SK-N-SH (cell line): ENCODE measurements at regions not wholly inside any gene's neighbourhood (a gene's known extent, or its start where the extent isn't known, plus 50 kb on each side); places are given as distances from the start of the nearest gene placed in this dataset.

ENCODE experiments used
- CTCF ChIA-PET: fragments of 300-600, 350-600 bp; formaldehyde crosslinking; extraction: SDS; loops from one replicate; lab custom pipeline; 2021; lab: Yijun Ruan, JAX
- POLR2A ChIA-PET: fragments of 350-600 bp; sonication (Branson Sonifier 250); formaldehyde crosslinking; extraction: SDS; loops from one replicate; lab custom pipeline; 2020; ENCODE audit warnings: antibody characterized with exemption, inconsistent platforms; lab: Yijun Ruan, JAX
- DNase-seq: peaks from one replicate; pipeline ENCODE4 v3.0.0; 2012
- H2AFZ ChIP-seq: fragments of 200-600 bp; sonication (generic); 2 replicates; pipeline ENCODE4 v1.8.1; 2016; ENCODE audit warnings: antibody characterized with exemption, mild to moderate bottlenecking, low read depth
- H3F3A ChIP-seq: fragments of 200-600 bp; sonication (generic); replicated peaks from 2 replicates; pipeline ENCODE3; 2016; ENCODE audit warnings: antibody characterized with exemption, mild to moderate bottlenecking; ENCODE audit not compliant: insufficient read depth
- H3K27ac ChIP-seq, 2 experiments: fragments of 200-500 bp in 1 of 2; fragments of 200-600 bp in 1 of 2; sonication (Bioruptor generic) in 1 of 2; sonication (generic), shearing (Covaris generic) in 1 of 2; 2 replicates each; pipeline versions ENCODE4 v1.5.1 to v1.6.1; 2014 to 2016; ENCODE audit warnings: low read depth in 2 of 2, inconsistent platforms in 1 of 2, low read length in 1 of 2, mild to moderate bottlenecking in 1 of 2, mixed read lengths in 1 of 2
- H3K27me3 ChIP-seq: fragments of 200-600 bp; sonication (generic), shearing (Covaris generic); 2 replicates; pipeline ENCODE4 v1.6.1; 2016; ENCODE audit warnings: mixed run types; ENCODE audit not compliant: insufficient read depth
- H3K36me3 ChIP-seq, 2 experiments: fragments of 200-500 bp in 1 of 2; fragments of 200-600 bp in 1 of 2; sonication (Bioruptor generic) in 1 of 2; sonication (generic) in 1 of 2; replicated peaks in 1 of 2; 2 replicates each; pipeline versions ENCODE3 to v1.5.1; 2014 to 2016; ENCODE audit warnings: low read length in 1 of 2, mild to moderate bottlenecking in 1 of 2; ENCODE audit not compliant: insufficient read depth in 2 of 2, control insufficient read depth in 1 of 2
- H3K4me1 ChIP-seq, 2 experiments: fragments of 200-500 bp in 1 of 2; fragments of 200-600 bp in 1 of 2; sonication (Bioruptor generic) in 1 of 2; sonication (generic), shearing (Covaris generic) in 1 of 2; 2 replicates each; pipeline versions ENCODE4 v1.5.1 to v1.6.1; 2014 to 2016; ENCODE audit warnings: low read depth in 1 of 2, low read length in 1 of 2, mixed run types in 1 of 2; ENCODE audit not compliant: insufficient read depth in 2 of 2, control insufficient read depth in 1 of 2
- H3K4me2 ChIP-seq: fragments of 200-600 bp; sonication (generic), shearing (Covaris generic); 2 replicates; pipeline ENCODE4 v1.6.1; 2017; ENCODE audit warnings: mixed run types
- H3K4me3 ChIP-seq, 2 experiments: fragments of 200-500 bp in 1 of 2; fragments of 200-600 bp in 1 of 2; sonication (Bioruptor generic) in 1 of 2; sonication (generic), shearing (Covaris generic) in 1 of 2; 2 replicates each; pipeline versions ENCODE4 v1.5.1 to v1.8.1; 2014 to 2016; ENCODE audit warnings: low read depth in 2 of 2, inconsistent platforms in 1 of 2, low read length in 1 of 2, mild to moderate bottlenecking in 1 of 2, mixed read lengths in 1 of 2, moderate library complexity in 1 of 2
- H3K79me2 ChIP-seq: fragments of 200-600 bp; sonication (generic); 2 replicates; pipeline ENCODE4 v1.8.1; 2017; ENCODE audit warnings: mild to moderate bottlenecking; ENCODE audit not compliant: insufficient read depth
- H3K9ac ChIP-seq: fragments of 200-600 bp; sonication (generic); 2 replicates; pipeline ENCODE4 v1.6.1; 2017; ENCODE audit warnings: mixed run types
- H3K9me2 ChIP-seq: fragments of 200-600 bp; sonication (generic); 2 replicates; pipeline ENCODE4 v1.6.1; 2017; ENCODE audit warnings: mixed run types
- H3K9me3 ChIP-seq: fragments of 200-600 bp; sonication (generic); 2 replicates; pipeline ENCODE4 v1.6.1; 2017; ENCODE audit warnings: mixed run types, mild to moderate bottlenecking, moderate library complexity
- H4K20me1 ChIP-seq: fragments of 200-600 bp; sonication (generic); 2 replicates; pipeline ENCODE4 v1.6.1; 2017; ENCODE audit warnings: mild to moderate bottlenecking, mixed run types; ENCODE audit not compliant: insufficient read depth
- CHD2 ChIP-seq: fragments of 150-350 bp; IDR thresholded peaks from 2 replicates; pipeline ENCODE4 v1.6.1; 2018; ENCODE audit warnings: low read length; ENCODE audit not compliant: partially characterized antibody
- ELF1 ChIP-seq: IDR thresholded peaks from 2 replicates; pipeline ENCODE4 v1.4.0; 2012
- GABPA ChIP-seq: IDR thresholded peaks from 2 replicates; pipeline ENCODE4 v1.4.0; 2012; ENCODE audit warnings: low read depth, mild to moderate bottlenecking
- GATA2 ChIP-seq: sonication (generic); formaldehyde crosslinking; IDR thresholded peaks from 2 replicates; pipeline ENCODE4 v1.5.0; 2020; ENCODE audit warnings: mild to moderate bottlenecking, missing genetic modification reagents
- MXI1 ChIP-seq: IDR thresholded peaks from 2 replicates; pipeline ENCODE4 v1.6.1; 2012; ENCODE audit warnings: mild to moderate bottlenecking, low read depth, low read length, improper control_type of control experiment
- NFIC ChIP-seq: IDR thresholded peaks from 2 replicates; pipeline ENCODE4 v1.4.0; 2012; ENCODE audit warnings: borderline replicate concordance
- NRF1 ChIP-seq: IDR thresholded peaks from 2 replicates; pipeline ENCODE4 v1.6.1; 2012; ENCODE audit warnings: low read depth, mild to moderate bottlenecking, low read length
- SIN3A ChIP-seq: IDR thresholded peaks from 2 replicates; pipeline ENCODE4 v1.6.1; 2012; ENCODE audit warnings: low read depth, mild to moderate bottlenecking, low read length, moderate library complexity, borderline replicate concordance
- SMC3 ChIP-seq: IDR thresholded peaks from 2 replicates; pipeline ENCODE4 v1.6.1; 2012; ENCODE audit warnings: low read depth, low read length, improper control_type of control experiment
- TAF1 ChIP-seq: IDR thresholded peaks from 2 replicates; pipeline ENCODE4 v1.6.1; 2012; ENCODE audit warnings: low read depth, mild to moderate bottlenecking, low read length, moderate library complexity, borderline replicate concordance
- TCF12 ChIP-seq: IDR thresholded peaks from 2 replicates; pipeline ENCODE4 v1.4.0; 2012
- TEAD4 ChIP-seq: IDR thresholded peaks from 2 replicates; pipeline ENCODE4 v1.4.0; 2012; ENCODE audit warnings: mild to moderate bottlenecking, borderline replicate concordance; ENCODE audit not compliant: insufficient read depth
- WGBS: methylation state at CpG from one replicate; pipeline ENCODE4 v1.1.6; 2017; ENCODE audit warnings: low lambda C conversion rate; 5-methylcytosine and 5-hydroxymethylcytosine counted together
- TF ChIP-seq, protein P1 (sequence below): IDR thresholded peaks from 2 replicates; pipeline ENCODE4 v1.4.0; 2012; ENCODE audit warnings: low read depth
- TF ChIP-seq, protein P2 (sequence below): fragments of 200-600 bp; sonication (generic); IDR thresholded peaks from 2 replicates; pipeline ENCODE4 v1.6.1; 2017; ENCODE audit warnings: antibody characterized with exemption, mild to moderate bottlenecking, moderate library complexity
- TF ChIP-seq, protein P3 (sequence below): fragments of 150-350 bp; IDR thresholded peaks from 2 replicates; pipeline ENCODE4 v1.6.1; 2017; ENCODE audit warnings: antibody characterized with exemption, low read length, low read depth, borderline replicate concordance

DNA sequence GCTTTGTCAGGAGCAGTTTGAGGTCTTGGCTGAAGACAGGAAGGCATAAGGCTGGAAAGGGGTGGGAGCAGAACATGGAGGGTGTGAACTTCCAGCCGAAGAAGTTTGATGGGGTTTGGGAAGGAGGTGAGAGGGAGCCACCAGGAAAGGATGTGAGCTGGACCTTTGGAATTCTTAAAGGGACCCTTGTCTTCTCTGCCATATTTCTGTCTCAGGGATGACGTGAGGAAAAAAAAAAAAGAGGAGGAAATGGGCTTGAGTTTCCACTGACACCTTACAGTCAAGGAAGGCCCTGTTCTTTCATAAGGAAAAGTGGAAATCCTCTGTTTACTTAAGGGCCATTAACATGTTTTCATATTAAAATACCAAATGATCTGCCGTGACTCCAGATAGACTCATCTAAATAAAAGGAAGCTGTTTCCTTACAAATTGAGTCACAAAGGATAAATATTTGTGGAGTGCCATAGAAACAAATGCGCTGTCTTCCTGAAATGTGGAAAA lies 132.1 kb downstream of the PALM2AKAP2 start:
- Histone ChIP-seq H3K79me2 (peaks cover 50% of the 10 kb centered on the region), H2AFZ (no peak overlapping the region)
- POLR2A ChIA-PET = no interaction called here

DNA sequence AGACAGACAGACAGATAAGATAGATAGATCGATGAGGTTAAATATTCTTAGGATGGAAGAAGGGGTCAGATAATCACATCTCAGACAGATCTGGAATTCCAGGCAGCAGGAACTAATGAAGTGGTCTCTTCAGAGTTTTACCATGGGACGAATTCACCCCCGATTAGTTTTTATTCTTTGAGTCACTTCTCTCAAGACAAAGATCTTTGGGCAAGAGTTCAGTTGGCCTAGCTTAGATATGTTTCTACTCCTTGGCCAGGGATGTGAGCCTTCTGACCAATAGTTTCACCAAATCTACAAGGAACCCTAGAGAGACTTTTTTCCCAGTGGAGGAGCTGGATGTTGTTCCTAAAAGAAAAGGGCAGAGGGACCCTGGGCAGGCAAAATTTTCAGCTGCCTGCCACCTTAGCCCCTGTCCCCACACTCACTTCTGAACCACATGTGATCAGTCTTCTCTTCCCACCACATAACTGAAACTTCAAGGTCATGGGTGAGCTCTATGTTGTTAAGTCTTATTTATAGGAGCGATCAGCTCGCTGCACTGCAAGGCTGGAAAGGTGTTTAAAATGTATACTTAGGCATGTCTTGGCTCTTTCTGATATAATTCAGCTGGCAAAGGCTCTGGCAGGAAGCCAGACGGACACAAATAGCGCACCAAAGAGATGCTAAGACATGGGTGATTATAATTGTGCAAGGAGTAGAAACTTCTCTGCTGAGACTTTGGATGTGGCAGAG lies 132.9 kb downstream of the PALM2AKAP2 start:
- Histone ChIP-seq H3K4me2 (0 out of 2 replicates have a peak overlapping the region, but pooled peaks have one; percentile 12), H3K27ac (peak overlapping the region in 1 of 2 experiments; percentile 91; a peak in 3 of 4 replicates), H3K9ac (peak overlapping the region; percentile 47; the same call in 1 of the 2 replicates), H3K9me2 (no peaks in the 10 kb centered on the region), H3F3A (peaks cover 33% of the 10 kb centered on the region), H3K4me1 (peaks cover 2 to 28% of the 10 kb centered on the region in 2 experiments; a peak in 3 of 4 replicates), H4K20me1 (no peaks in the 10 kb centered on the region), H3K4me3 (no peak overlapping the region), H3K9me3 (no peaks in the 10 kb centered on the region), H3K79me2 (peaks cover 44% of the 10 kb centered on the region), H3K27me3 (no peaks in the 10 kb centered on the region), H3K36me3 (no peaks in the 10 kb centered on the region), H2AFZ (no peak overlapping the region)
- POLR2A ChIA-PET = no interaction called here
- CTCF ChIA-PET = interaction anchor here (0.6 to 3.5 kb wide), 2 partner anchors 9 to 134 kb away, joined by 3 to 28 read pairs; no protein-coding TSS in a partner anchor
- TF ChIP-seq GABPA (no peak), MXI1 (no peak), NFIC (peak; percentile 48; the same call in 1 of the 2 replicates), SIN3A (no peak)
- TF ChIP-seq, protein P1, sequence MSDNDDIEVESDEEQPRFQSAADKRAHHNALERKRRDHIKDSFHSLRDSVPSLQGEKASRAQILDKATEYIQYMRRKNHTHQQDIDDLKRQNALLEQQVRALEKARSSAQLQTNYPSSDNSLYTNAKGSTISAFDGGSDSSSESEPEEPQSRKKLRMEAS = no peak
- 92% methylated on average over 7 of the region's 7 CpGs for WGBS
- DNase-seq = no peak

More for the DNA sequence above, 132.1 kb downstream of the PALM2AKAP2 start:
- TF ChIP-seq TEAD4 = no peak
- TF ChIP-seq TCF12 = 0 out of 2 replicates have a peak, but pooled peaks have one; percentile 8
- 43% methylated on average over 4 of the region's 4 CpGs for WGBS
- Histone ChIP-seq H3K9me2 (no peaks in the 10 kb centered on the region), H3F3A (peaks cover 33% of the 10 kb centered on the region), H3K36me3 (no peaks in the 10 kb centered on the region), H3K27me3 (no peaks in the 10 kb centered on the region), H3K4me1 (peaks cover 2 to 32% of the 10 kb centered on the region in 2 experiments), H3K27ac (peak overlapping the region; percentile 75 to 91), H3K9me3 (no peaks in the 10 kb centered on the region), H3K4me3 (no peak overlapping the region), H3K4me2 (peak overlapping the region; percentile 55; the same call in 1 of the 2 replicates), H4K20me1 (no peaks in the 10 kb centered on the region), H3K9ac (peak overlapping the region; percentile 47; the same call in 1 of the 2 replicates)
- CTCF ChIA-PET = interaction anchor here (1.3 to 3.5 kb wide), 2 partner anchors 8 to 10 kb away, joined by 3 to 28 read pairs; no protein-coding TSS in a partner anchor
- DNase-seq = no peak

DNA sequence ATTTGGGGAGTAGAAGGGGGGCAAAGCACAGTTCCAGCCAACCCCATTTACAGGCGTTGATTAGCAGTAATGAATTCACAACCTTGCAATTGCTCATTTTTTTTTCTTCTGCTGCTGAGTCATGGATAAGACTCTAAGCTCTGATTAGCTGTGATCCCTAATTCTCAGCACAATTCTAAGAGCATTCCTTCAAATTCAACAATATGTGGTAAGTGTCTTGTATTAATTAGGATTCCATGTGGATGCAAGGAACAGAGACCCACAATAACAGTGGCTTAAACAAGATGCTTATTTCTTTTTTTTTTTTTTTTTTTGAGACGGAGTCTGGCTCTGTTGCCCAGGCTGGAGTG lies 133.4 kb downstream of the PALM2AKAP2 start:
- ChIA-PET POLR2A (no interaction called here), CTCF (interaction anchor here (0.6 to 3.5 kb wide), 3 partner anchors 10 to 548 kb away, joined by 3 to 28 read pairs (median 3); no protein-coding TSS in a partner anchor)
- no peaks in the 10 kb centered on the region for H3K27me3 ChIP-seq
- H3F3A ChIP-seq = peaks cover 33% of the 10 kb centered on the region
- H3K4me2 ChIP-seq = no peak overlapping the region
- H2AFZ ChIP-seq = no peak overlapping the region
- no peaks in the 10 kb centered on the region for H3K36me3 ChIP-seq
- WGBS = 89% methylated on average over 2 of the region's 2 CpGs
- peaks cover 38% of the 10 kb centered on the region for H3K79me2 ChIP-seq
- peak overlapping the region in 1 of 2 experiments; percentile 91; a peak in 2 of 4 replicates for H3K27ac ChIP-seq
- no peaks in the 10 kb centered on the region for H3K9me2 ChIP-seq
- H3K9ac ChIP-seq = no peak overlapping the region; the same call in 1 of the 2 replicates
- no peaks in the 10 kb centered on the region for H4K20me1 ChIP-seq
- peaks cover 2 to 28% of the 10 kb centered on the region in 2 experiments; a peak in 3 of 4 replicates for H3K4me1 ChIP-seq
- DNase-seq = no peak
- no peak overlapping the region for H3K4me3 ChIP-seq
- H3K9me3 ChIP-seq = no peaks in the 10 kb centered on the region
- TF ChIP-seq MXI1 = no peak
- TF ChIP-seq GATA2 (CRISPR knock-in tag) = no peak
- TF ChIP-seq ELF1 = no peak
- TF ChIP-seq NRF1 = no peak
- TF ChIP-seq TEAD4 = no peak
- TF ChIP-seq, protein P2, sequence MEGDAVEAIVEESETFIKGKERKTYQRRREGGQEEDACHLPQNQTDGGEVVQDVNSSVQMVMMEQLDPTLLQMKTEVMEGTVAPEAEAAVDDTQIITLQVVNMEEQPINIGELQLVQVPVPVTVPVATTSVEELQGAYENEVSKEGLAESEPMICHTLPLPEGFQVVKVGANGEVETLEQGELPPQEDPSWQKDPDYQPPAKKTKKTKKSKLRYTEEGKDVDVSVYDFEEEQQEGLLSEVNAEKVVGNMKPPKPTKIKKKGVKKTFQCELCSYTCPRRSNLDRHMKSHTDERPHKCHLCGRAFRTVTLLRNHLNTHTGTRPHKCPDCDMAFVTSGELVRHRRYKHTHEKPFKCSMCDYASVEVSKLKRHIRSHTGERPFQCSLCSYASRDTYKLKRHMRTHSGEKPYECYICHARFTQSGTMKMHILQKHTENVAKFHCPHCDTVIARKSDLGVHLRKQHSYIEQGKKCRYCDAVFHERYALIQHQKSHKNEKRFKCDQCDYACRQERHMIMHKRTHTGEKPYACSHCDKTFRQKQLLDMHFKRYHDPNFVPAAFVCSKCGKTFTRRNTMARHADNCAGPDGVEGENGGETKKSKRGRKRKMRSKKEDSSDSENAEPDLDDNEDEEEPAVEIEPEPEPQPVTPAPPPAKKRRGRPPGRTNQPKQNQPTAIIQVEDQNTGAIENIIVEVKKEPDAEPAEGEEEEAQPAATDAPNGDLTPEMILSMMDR = no peak
- TF ChIP-seq SMC3 = no peak
- no peak for TF ChIP-seq TAF1
- TF ChIP-seq, protein P1 = no peak
- TF ChIP-seq CHD2 = no peak
- TF ChIP-seq, protein P3, sequence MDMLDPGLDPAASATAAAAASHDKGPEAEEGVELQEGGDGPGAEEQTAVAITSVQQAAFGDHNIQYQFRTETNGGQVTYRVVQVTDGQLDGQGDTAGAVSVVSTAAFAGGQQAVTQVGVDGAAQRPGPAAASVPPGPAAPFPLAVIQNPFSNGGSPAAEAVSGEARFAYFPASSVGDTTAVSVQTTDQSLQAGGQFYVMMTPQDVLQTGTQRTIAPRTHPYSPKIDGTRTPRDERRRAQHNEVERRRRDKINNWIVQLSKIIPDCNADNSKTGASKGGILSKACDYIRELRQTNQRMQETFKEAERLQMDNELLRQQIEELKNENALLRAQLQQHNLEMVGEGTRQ = no peak
